ENCODE measurements at regions not wholly inside any gene's neighbourhood (a gene's known extent, or its start where the extent isn't known, plus 50 kb on each side); places are given as distances from the start of the nearest gene placed in this dataset.

GRCh38 chrX:40158036-40158706 is 60.4 kb upstream of the BCOR start:
- peak; percentile 66 for TF ChIP-seq CTCF (conservative IDR thresholded peaks at IDR 0.05)
- Mint-ChIP-seq H3K27ac (peak overlapping the region; percentile 80), H3K4me1 (ENCODE audit: unreplicated experiment) (peaks cover 22% of the 10 kb centered on the region), H3K9me3 (no peaks in the 10 kb centered on the region), H3K4me3 (peak overlapping the region; percentile 85), H3K36me3 (no peaks in the 10 kb centered on the region), H3K27me3 (peaks cover 4% of the 10 kb centered on the region)
- no peak for DNase-seq (ENCODE audit: extremely low spot score, unreplicated experiment)

- peak overlapping the region; percentile 80 for H3K27ac Mint-ChIP-seq
- H3K4me1 Mint-ChIP-seq (ENCODE audit: unreplicated experiment), result peaks cover 20% of the 10 kb centered on the region
- peaks cover 4% of the 10 kb centered on the region for H3K27me3 Mint-ChIP-seq
Measured at GRCh38 chrX:40157228-40158035, 59.7 kb upstream of the BCOR start.

GRCh38 chrX:40156470-40157227 is 58.9 kb upstream of the BCOR start:
- H3K4me1 Mint-ChIP-seq (ENCODE audit: unreplicated experiment), result peaks cover 18% of the 10 kb centered on the region
- peak overlapping the region; percentile 80 for H3K4me3 Mint-ChIP-seq
- no peaks in the 10 kb centered on the region for H3K27me3 Mint-ChIP-seq
- no peaks in the 10 kb centered on the region for H3K9me3 Mint-ChIP-seq
- DNase-seq (ENCODE audit: extremely low spot score, unreplicated experiment), result no peak
- peak overlapping the region; percentile 80 for H3K27ac Mint-ChIP-seq
- H3K36me3 Mint-ChIP-seq, result no peaks in the 10 kb centered on the region
- no peak for TF ChIP-seq CTCF (conservative IDR thresholded peaks at IDR 0.05)

More at GRCh38 chrX:40157228-40158035, 59.7 kb upstream of the BCOR start:
- DNase-seq (ENCODE audit: extremely low spot score, unreplicated experiment), result no peak
- TF ChIP-seq CTCF (conservative IDR thresholded peaks at IDR 0.05), result no peak
- no peaks in the 10 kb centered on the region for H3K36me3 Mint-ChIP-seq
- no peaks in the 10 kb centered on the region for H3K9me3 Mint-ChIP-seq
- H3K4me3 Mint-ChIP-seq, result peak overlapping the region; percentile 80

GRCh38 chrX:40155589-40156469 is 58.1 kb upstream of the BCOR start:
- Mint-ChIP-seq H3K9me3 (no peaks in the 10 kb centered on the region), H3K27me3 (no peaks in the 10 kb centered on the region), H3K4me3 (peak overlapping the region; percentile 91), H3K27ac (peak overlapping the region; percentile 94), H3K36me3 (no peaks in the 10 kb centered on the region), H3K4me1 (ENCODE audit: unreplicated experiment) (peaks cover 18% of the 10 kb centered on the region)
- no peak for TF ChIP-seq CTCF (conservative IDR thresholded peaks at IDR 0.05)
- DNase-seq (ENCODE audit: extremely low spot score, unreplicated experiment), result no peak
